Limb (tissue), 2 donors: ENCODE measurements at regions not wholly inside any gene's neighbourhood (a gene's known extent, or its start where the extent isn't known, plus 50 kb on each side); places are given as distances from the start of the nearest gene placed in this dataset.
"Not testable (repeated sequence)": the region's sequence is repeated elsewhere in the genome, so short reads cannot be mapped to it uniquely, and the experiment has no call there.

Experiments used
- DNase-seq, 2 donors: peaks; one replicate each; pipeline ENCODE4 v3.0.0-alpha.2; 2016; ENCODE audit errors: extremely low spot score in 2 of 2

DNA sequence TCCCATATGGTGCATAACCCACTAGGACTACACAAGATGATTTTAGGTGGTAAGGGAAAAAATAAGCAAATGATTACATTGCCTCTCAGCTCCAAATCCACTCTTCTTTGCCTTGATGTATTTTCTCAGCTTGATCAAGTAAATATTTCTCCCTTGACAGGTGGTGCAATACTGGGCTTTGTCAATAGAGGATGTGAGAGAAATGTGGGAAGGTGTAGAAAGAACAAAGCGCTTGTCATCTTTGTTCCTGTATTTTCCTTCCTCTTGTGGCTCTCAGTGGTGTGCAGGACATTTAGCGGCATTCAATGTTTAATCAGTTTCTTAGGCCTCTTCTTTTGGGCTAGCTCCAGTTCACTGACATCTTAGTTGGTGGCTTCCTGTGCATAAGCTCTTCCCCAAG is 1165.8 kb upstream of the GOT2 start:
- DNase-seq: no peak

DNA sequence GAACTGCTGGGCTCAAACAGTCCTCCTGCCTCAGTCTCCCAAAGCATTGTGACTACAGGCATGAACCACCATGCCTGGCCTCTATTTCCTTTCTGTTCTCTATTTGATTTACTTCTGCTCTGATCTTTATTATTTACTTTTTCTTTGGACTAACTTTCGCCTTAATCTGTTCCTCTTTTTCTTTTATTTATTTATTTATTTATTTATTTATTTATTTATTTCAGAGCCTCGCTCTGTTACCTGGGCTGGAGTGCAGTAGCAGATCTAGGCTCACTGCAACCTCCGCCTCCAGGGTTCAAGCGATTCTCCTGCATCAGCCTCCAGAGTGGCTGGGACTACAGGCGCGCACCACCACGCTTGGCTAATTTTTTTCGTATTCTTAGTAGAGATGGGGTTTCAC is 1158.3 kb upstream of the GOT2 start:
- DNase-seq: no peak

DNA sequence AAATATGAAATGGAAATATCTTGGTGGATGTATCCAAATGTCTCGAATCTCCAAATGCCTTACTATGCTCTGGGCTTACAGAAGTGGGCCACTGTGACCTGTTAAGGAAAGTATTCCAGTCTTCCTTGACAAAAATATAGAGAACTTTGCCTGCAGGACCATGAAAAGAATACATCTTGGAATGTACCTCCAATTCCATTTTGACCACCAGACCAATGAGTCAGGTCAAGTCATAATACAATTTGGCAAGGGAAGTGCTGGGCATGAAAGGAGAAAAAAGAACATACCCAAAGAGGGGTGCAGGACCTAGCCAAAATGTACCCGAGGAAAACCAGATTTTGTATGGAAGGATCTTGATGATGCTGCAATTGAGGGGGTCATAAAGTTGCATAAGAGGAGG is 1153.7 kb upstream of the GOT2 start:
- no peak for DNase-seq

DNA sequence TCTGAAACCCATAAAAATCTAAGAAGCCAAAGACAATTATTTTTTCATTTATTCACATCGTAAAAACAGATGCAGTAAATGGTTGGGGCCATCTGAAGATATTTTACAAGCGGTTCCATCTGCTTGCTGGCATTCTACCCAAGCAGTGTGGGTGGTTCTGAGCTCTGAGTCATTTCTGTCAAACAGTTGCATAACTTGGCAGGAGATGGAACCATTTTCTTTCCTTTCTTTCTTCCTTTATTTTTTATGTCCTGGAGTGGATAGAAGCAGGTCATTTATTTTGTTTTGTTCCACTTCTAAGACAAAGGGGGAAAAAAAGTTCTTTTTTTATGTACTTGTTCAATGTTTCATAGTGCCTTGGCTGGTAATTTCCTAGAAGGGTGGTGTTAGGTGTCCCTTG is 1151.9 kb upstream of the GOT2 start:
- DNase-seq: peak; percentile 38 to 74

DNA sequence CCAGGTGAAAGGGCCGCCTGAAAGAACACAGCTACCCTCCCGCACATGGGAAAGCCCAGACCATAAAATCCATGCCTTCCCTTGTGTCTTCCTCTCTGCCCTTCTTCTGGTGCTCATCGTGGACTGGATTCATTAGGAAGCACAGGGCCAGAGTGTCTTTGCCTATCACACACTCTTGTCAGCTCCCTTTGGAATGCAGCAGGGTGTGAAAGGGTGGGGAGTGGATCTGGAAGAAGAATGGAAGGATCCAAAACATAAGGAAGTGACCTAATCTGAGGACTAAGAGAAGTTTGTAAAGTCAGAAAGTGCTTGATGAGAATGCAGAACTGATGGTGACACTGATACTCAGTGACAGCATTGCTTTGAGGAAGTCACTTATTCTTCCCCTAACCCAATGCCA is 1147.3 kb upstream of the GOT2 start:
- DNase-seq: no peak

DNA sequence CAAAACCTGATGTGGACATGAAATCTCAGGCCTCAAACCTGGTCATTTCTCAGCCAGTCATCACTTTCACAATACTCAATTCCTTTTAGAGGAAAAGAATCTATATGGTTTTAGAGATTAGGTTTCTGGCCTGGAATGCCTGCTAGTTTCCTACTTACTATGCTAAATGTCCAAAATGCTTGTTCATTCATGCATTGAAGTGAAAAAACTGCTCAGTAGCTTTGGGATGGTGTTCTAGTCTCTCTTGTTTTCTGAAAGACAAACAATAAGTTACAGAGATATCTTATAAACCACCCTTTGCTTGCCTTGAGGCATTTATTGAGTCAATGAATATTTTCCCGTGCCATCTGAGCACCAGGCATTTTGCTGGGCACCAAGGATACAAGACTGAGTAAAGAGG is 1146.5 kb upstream of the GOT2 start:
- DNase-seq: no peak

DNA sequence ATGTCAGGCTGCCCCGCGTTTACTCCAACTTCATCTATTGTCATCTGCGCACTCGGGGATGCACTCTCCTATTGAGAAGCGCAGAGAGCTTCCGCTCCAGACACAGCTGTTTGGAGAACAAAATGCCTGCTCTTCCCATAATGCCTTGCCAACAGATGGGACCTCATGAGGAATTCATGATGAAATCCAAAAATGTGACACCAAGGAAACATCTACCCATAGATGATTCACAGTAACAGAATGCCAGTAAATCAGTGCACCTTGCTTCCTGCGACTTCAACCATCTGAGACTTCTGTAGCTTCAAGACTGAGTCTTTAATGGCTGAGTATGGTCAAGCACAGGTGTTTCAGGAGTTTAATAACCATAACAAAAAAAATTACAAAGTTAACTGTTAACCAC is 1144.9 kb upstream of the GOT2 start:
- DNase-seq: no peak

DNA sequence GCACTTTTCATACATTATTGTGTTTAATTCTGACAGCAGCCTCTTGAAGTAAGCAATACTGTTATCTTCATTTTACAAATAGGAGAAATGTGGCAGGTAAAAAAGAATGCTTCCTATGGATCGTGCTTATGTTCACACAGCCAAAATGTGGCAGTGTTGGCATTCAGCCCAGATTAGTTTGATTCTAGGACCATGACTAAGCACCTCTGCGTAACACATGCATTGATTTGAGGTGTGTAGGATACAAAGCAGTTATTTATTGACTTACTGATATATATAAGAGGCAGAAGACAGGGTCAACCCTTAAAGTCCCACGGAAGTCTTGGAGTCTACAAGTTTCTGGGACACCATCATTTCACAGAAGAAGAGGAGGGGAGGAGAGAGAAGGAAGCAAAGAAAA is 1144.4 kb upstream of the GOT2 start:
- no peak for DNase-seq

DNA sequence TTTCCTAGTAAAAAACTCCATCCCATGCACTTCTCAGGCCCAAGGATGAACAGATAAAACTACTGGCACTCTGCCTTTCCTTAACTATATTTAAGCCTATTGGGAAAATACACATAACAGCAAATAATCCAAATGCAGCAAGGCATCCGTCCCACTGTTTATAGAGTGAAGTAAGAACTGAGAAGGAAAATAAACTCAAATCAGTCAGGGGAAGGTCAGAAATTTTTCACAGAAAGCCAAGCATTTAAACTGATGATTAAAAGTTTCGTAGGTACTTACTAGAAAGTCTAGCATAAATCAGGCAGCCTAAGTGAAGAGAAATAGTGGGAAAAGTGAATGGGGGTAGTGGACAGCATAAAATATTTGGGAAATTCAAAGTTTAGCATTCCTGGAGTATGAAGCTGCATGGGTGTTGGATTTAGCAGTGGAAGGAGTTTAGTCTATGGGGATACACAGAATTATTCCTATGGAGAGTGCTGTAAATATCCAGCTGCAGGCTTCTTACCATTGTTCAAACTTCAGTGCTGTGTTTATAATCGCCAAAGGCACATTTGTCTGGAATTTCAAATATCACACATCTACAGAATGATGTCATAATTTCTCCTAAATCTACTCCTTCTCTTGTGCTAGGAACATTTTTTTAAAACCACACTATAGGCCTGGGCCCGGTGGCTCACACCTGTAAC is 1131.0 kb upstream of the GOT2 start:
- peak in 1 of 2 donors; percentile 36 for DNase-seq

DNA sequence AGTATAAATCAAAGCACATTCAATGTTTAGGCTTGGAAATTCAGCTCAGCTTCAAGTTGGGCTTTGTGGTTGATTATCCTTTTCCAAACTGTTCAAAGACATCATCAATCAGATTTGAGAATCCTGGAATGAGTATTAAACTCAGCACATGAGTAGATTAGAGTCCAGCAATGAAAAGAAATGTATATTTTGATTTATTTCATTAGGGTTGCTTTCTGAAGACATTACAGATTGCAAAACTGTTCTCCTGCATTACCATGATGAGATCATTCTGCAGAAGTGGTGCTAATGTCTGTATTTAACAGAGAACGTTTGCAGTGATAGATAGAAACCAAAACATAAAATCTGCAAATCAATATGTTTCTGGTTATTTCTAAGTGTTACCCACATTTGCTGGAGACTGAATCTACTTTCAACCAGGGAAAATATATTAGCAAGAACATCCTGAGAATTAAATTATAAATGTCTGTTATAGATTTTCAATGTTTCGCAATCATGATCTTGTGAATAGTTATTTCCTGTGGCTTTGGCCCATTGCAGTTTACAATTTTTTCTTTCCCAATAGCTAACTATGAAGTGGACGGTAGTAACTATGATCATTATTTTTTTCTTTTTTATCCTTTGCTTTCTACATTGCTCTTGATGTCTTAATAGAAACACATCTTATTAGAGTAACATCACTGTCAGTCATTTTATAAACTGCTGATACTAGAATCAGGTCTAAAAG is 1125.7 kb upstream of the GOT2 start:
- no peak for DNase-seq

DNA sequence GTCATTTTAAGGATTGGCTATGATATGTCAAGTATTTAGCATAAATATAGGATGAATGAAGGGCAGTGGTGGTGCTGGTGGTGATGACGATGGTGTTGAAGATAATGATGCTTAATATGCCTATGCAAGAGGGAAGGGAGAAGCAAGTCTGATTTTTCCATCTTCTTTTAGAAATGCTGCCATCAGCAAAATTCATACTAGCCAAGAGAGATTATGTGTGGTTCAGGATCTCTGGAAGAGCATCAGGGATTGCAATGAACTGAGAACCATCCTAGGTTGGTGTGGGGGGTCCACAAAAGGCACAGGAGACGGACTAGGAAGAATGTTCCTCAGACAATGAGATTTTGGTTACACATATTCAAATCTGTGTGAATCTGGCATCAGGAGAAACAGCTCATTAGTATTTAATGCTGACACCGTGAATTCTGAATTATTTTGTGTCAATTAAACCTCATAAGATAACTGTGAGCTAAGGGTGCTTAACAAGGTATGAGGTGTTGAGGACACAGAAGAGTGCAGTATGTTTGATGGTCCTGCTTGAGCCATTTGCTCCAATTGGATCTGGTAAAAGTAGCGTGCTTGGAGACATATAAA is 1120.8 kb upstream of the GOT2 start:
- DNase-seq: no peak

DNA sequence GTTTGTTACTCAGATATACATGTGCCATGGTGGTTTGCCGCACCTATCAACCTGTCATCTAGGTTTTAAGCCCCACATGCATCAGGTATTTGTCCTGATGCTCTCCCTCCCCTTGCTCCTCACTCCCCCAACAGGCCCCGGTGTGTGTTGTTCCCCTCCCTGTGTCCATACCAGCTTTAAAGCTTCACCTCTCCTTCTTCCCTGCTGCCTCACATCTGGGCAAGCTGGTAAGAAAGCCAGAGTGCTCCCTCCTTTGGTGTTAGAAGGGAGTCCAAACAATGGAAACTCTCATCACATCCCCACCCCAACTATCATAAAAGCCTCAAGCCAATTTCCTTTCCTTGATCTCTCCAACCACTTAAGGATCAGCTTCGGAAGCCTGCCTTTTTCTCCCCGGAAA is 1115.6 kb upstream of the GOT2 start:
- DNase-seq: no peak

DNA sequence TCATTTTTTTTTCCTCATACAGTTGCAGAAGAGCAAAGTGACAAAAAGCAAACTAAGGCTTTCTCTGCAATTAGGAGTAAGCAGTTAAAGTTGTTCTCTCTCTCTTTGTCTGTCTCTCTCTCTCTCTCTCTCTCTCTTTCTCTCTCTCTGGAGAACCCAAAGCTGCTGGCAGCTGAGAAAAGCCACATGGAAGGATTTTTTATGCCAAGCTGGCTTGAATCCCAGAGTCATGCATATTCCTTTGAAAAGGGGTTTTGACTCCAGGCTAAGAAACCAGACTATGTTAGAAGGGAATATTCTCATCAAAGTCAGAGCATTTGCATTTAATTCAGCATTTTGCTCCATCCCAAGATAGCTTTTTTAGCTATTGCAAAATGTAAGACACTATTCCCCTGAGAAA is 1114.2 kb upstream of the GOT2 start:
- peak; percentile 47 to 52 for DNase-seq

DNA sequence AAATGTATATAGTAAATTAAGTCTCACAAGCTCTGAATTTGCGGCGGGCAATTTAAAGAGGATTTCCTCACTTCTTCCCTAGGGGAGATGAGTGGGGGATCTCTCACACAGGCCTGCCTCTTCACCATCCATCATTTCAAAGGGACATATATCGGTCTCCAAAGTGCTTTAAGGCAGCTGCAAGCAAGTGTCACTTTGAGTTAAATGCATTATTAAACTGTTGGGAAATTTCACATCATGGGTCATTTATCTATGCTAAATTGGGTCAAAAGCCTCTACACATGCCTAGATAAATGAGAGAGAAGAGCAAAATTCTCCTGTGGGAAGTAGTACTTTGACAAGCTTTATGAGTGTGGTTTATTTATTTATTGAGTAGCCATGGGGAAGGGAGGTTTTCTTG is 1106.1 kb upstream of the GOT2 start:
- DNase-seq: no peak

DNA sequence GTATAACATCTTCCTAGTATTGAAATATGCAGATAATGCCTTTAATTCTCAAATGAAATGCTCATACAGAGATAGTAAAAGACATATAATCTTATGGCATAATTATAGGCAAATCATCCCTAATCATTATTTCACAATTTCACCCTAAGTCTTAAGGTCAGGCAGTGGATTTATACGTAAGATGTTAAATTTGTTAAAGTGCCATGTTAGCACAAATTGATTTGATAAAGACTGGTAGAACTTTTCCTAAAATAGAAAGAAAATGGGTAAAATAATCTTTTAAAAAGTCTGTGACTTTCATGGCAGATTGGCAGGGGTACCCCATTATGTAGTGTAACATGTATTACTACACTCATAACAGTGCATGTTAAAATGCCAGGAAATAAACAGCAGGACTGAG is 1092.7 kb upstream of the GOT2 start:
- DNase-seq: no peak

DNA sequence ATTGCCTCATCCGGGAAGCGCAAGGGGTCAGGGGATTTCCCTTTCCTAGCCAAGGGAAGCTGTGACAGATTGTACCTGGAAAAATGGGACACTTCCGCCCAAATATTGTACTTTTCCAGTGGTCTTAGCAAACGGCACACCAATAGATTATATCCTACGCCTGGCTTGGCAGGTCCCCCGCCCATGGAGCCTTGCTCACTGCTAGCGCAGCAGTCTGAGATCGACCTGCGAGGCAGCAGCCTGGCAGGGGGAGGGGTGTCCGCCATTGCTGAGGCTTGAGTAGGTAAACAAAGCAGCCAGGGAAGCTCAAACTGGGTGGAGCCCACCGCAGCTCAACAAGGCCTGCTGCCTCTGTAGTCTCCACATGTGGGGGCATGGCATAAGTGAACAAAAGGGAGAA is 1075.4 kb upstream of the GOT2 start:
- not testable (repeated sequence) for DNase-seq

DNA sequence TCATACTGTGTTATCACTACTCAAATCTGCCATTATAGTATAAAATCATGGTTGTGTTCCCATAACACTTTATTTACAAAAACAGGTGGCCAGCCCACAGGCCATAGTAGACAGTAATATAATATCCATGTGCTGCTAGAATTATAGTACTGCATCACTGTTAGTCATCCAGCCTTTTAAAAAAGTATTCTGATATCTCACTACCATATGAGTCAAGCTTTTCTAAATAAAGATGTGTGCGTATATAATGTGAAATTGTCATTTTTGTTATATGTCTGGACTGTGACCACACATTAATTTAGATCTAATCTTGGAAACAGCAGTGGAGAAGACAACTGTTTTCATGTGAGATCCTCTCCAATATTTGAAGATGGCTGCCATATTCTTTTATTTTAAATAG is 1049.1 kb upstream of the GOT2 start:
- no peak for DNase-seq

DNA sequence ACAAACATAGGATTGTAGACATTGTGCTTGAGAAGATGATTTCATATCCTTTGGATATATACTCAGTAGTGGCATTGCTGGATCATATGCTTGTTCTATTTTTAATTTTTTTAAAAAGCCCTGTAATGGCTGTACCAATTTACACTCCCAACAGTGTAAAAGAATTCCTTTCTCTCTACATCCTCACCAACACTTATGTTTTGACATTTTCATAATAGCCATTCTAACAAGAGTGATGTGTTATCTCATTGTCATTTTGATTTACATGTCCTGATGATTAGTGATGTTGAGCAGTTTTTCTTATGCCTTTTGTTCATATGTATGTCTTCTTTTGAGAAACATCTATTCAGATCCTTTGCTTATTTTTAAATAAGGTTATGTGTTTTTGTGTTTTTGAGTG is 1039.2 kb upstream of the GOT2 start:
- DNase-seq: no peak

DNA sequence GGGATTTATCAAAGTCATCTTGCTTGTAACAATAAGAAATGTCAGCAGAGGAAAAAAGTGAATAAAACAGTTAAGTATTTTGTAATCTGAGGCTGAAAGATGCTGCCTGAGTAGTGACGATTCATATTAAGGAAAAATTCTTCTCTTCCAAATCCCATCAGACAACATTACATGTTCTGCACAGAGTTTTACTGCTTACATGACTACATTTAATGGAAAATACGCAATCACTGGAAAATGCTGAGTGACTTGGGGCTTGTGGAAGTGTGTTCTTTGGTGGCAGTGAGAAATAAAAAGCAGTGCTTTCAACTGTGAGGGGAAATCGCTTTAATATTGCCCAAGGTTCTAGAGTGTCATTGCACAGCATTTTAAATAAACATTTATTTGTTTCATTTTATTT is 1025.2 kb upstream of the GOT2 start:
- no peak for DNase-seq

DNA sequence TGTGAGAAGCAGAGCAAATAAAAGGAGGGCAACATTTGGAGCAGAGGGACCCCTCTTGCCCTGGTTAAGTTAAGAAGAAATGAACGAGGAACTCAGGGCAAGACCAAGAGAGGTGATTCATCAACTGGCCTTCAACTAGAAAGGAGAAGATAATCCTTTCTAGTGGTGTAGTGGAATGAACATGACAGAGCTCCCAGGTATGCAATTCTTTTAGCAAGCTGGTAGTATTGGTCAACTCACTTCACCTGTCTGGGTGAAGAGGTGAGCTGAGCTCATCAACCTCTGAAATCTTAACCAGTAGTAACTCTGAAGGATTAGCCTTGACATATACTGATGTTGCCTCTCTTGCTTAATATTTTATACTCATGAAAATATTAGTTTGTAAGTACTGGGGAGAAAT is 1024.7 kb upstream of the GOT2 start:
- DNase-seq: no peak

DNA sequence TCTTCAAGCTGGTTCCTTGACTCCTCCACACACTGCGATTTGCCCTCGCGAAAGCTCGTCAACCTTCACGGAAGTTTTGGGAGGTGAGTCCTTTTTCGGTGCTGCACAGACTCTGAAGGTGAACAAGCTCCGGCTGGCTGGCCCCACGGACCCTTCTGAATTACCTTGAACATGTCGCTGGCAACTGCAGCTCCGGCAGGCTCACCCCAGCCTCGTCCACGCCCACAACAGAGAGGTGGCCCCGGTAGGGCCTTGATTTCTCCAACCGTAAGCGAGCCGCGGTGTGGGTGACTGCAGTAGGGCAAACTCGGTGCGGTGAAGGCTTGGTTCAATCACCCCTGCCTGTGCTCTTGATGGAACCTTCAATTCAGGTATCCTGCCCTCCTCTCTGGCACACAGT is 1020.7 kb upstream of the GOT2 start:
- no peak for DNase-seq

DNA sequence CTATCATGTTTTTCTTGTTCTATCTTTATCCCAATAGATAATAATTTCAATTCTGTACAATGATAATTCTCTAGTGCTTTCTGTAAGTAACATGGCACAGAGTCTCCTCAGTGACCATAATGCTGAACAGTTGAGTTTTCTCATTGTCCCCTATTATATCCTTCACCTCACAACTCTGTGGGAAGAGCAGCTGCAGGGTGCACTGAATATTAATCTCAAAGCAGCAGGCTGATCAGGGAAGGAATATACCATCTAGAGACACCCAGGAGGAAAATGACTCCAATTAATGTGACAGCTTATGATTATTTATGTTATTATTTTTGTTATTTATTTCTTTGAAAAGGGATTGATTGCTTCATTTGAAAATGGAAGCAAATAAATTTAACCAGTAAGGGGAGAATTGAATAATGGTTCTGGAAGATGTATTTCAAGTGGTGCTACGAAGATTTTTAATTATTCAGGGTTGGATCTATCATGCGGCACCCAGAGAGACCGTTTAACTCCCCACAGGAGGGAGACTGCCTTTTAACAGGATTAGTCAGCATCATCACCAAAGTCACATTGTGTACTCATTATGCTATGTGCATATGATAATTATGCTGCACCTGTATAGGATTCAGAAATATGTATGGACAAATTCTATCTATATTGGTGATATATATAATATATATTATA is 1015.7 kb upstream of the GOT2 start:
- DNase-seq: no peak

DNA sequence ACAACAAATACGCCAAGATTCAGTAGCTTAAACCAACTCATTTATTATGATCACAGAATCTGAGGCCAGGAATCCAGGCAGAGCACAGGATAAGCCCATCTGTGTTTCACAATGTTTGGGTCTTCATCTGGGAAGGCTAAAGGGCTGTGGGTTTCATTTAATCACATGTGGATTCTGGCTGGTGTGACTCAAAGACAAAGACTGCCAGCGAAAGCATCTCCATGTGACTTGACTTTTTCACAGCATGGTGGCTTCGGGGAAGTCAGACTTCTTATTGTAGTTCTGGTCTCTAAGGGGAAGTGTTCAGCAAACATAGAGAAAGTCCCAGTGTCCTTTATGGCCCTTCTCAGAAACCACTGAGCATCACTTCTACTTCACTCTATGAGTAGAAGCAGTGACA is 1014.4 kb upstream of the GOT2 start:
- DNase-seq: no peak
